ENCODE measurements at regions not wholly inside any gene's neighbourhood (a gene's known extent, or its start where the extent isn't known, plus 50 kb on each side); places are given as distances from the start of the nearest gene placed in this dataset.

- TF ChIP-seq CTCF (IDR thresholded peaks at IDR 0.05; ENCODE audit: low read depth, low read length, poor library complexity, severe bottlenecking) (no peak), EZH2phosphoT487 (IDR thresholded peaks at IDR 0.05; ENCODE audit: borderline replicate concordance, low read length) (no peak)
These were observed 74.6 kb upstream of the C1QTNF7 start for GRCh38 chr4:15353207-15353606.

Measured in DOHH2 (cell line).